RPMI8226 (cell line): ENCODE measurements at regions not wholly inside any gene's neighbourhood (a gene's known extent, or its start where the extent isn't known, plus 50 kb on each side); places are given as distances from the start of the nearest gene placed in this dataset.

ENCODE experiments used
- DNase-seq: peaks from one replicate; pipeline ENCODE4 v3.0.0-alpha.2; 2015

GRCh38 chr13:73222627-73223305, 164.0 kb downstream of the KLF5 start:
- DNase-seq = peak; percentile 17

GRCh38 chr13:73220966-73221720, 162.3 kb downstream of the KLF5 start:
- DNase-seq = peak; percentile 7

- no peak for DNase-seq
Measured at GRCh38 chr13:73218181-73218580, 159.4 kb downstream of the KLF5 start.

DNA sequence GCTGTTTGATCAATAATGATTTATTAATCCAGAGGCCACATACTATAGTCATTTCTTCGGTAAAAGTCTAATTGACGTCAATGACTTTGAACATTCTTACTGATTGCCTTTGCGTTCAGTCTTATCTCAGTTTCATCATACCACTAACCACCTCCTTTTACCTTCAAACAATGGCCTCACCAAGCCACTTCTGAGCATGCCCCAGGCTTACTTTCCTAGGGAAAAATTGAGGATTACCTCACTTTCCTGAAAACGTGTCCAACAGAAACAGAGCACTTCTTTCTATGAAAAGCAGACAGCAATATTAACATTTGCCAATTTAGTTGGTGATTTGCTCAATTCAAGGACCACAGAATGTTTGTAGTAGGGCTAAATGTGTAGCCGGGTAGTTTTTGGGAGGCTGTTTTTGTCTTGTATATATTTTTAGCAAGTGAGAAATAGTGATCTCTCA, 157.6 kb downstream of the KLF5 start:
- DNase-seq = no peak

DNA sequence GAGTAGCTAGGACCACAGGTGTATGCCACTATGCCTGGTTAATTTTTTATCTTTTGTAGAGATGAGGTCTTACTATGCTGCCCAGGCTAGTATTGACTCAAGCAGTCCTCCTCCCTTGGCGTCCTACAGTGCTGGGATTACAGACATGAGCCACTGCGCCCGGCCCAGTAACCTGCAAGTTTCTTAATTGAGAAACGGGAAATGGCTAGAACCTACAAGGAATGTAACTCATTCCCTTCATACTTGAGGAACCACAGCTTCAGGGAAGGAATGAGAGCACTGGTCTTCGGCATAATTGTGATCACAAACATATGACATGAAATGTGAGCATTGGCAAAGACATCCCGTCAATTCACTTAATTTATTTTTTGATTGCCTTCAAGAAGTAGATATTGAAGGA, 157.0 kb downstream of the KLF5 start:
- no peak for DNase-seq

- DNase-seq = no peak
Measured at GRCh38 chr13:73212482-73212881, 153.7 kb downstream of the KLF5 start.

- no peak for DNase-seq
Measured at GRCh38 chr13:73210218-73210883, 151.5 kb downstream of the KLF5 start.

- DNase-seq = no peak
Measured at GRCh38 chr13:73204952-73205351, 146.1 kb downstream of the KLF5 start.

- DNase-seq = no peak
Measured at GRCh38 chr13:73201626-73202025, 142.8 kb downstream of the KLF5 start.

DNA sequence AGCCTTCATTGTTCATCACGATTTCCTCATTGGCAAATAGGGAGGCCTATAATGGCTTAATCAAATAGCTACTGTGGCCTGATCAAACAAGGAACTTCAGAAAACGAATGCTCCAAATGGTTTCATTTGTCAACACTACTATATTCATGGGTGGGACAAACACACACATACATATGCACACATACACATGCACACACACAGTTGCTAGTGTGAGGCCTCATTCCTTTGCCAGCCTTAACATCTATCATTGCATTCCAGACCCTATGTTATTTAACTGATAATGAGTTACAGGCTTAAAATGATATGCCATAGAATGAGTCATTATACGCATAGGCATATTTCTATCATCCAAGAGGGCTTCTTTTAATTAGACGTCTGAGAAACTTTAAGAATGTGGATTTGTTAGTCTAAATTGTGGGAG, 140.2 kb downstream of the KLF5 start:
- no peak for DNase-seq

- DNase-seq = no peak
Measured at GRCh38 chr13:73195091-73195490, 136.3 kb downstream of the KLF5 start.

GRCh38 chr13:73194310-73194709, 135.5 kb downstream of the KLF5 start:
- DNase-seq = no peak

DNA sequence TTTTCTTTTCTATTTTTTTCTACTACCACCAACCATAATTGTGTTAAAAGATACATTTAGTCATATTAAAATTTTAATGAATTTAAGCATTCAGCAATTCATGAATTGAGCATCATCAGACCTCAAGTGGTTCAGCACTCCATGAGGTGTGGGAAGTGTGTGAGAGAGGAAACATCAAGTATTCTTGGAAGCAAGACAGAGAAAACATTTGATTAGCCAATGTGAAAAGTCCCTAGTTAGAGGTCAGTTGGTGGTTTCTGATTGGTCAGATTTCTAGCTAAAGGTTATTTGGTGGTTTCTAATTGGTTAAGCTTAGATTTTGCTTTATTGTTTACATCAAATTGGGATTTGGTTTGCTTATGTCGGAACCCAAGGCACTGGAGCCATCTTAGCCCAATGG, 134.7 kb downstream of the KLF5 start:
- no peak for DNase-seq

DNA sequence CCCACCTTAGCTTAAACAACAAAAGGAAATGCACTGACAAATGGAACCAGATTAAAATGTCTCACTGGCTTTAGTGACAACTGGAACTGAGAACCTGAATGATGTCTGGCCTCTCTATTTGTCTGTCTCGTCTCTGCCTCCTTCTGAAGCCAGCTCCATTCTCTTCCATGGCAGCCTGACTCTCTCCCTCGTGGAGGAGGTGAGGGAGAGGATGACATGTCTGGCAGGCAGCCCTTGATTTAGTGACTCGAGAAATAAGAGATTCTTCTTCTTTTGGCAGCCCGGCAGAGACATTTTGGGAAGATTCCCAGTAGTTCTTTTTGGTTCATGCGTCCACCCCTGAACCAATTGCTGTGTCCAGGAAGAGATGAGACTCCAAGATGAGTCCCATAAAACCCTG, 131.7 kb downstream of the KLF5 start:
- no peak for DNase-seq

DNA sequence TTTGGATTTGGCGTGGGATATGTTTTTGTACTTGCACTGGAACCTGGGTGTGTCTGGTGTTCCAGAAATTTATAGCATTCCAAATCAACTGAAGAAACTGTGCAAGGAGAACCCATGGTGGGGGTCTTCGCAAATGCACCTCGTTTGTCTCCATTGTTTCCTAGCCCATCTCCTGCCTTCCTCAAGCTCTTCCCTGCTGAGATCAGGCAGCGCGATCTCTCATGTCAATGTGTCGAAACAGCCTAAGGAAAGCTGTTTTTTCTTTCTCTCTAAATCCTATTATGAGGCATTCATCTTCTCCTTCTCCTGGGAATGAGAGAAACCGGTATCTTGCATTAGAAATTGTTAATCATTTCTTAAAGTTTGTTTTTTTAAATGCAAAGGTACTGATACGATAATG, 131.0 kb downstream of the KLF5 start:
- DNase-seq = no peak

DNA sequence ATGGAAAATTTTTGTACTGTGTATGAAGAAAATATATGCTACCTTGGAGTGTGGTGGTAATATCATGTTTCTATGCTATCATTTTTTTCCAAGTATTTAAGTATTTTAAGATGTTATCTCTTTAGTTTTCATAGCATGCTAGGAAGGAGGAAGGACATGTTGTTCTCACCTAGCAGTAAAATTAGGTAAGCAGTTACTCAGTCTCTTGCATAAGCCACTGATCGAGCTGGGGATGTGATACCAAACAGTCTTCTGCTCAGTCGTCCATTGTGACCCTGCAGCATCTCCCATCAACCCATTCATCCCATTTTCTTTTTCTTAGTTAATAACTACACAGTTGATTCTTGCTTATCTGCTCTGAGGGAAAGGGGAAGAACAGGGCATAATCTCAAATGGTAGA, 130.6 kb downstream of the KLF5 start:
- DNase-seq = no peak

- DNase-seq = no peak
Measured at GRCh38 chr13:73187106-73187505, 128.3 kb downstream of the KLF5 start.

DNA sequence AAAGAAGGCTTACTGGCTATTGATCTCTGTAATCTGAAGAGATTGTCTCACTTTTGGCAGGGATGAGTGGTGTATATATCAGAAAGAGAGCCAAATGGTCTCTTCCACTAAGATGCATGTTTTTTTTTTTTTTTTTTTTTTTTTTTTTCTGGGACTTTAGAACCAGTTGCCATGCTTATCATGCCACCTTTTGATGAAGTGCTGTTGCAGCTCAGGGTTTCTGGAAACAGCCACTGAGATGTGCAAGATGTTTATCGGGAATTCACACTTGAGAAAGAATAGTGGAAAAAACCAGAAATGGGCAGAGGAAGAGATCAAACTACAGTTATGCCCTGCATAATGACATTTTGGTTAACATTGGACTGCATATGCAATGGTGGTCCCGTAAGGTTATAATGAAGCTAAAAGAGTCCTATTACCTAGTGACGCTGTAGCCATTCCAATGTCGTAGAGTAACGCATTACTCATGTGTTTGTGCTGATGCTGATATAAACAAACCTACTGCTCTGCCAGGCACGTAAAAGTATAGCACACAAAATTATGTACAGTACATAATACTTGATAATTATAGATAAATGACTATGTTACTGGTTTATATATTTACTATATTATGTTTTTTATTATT, 121.0 kb downstream of the KLF5 start:
- no peak for DNase-seq

DNA sequence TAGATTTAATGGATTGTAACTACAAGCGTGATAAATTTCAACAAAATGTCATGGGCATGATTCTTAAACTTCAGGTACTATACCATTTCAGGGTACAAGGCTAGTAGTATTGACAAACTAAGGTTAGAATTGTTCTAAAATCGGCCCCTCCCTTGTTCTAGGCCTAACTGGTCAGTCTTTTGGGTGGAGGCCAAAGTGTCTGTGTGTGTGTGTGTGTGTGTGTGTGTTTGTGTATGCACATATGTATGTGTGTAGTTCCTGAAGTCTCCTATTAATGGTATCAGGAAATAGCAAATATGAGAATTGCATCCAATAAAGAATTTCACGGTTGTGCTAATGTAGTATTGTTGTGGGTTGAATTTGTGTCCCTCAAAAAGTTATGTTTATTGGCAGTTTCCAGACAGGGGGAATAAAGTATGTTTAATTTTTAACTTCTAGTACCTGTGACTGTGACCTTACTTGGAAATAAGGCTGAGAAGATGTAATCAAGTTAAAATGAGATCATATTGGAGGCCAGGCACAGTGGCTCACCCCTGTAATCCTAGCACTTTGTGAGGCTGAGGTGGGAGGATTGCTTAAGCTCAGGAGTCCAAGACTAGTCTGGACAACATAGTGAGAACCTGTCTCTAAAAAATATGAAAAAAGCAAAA, 119.2 kb downstream of the KLF5 start:
- DNase-seq = no peak

GRCh38 chr13:73177017-73177416, 118.2 kb downstream of the KLF5 start:
- no peak for DNase-seq

- DNase-seq = no peak
Measured at GRCh38 chr13:73174521-73175010, 115.8 kb downstream of the KLF5 start.

DNA sequence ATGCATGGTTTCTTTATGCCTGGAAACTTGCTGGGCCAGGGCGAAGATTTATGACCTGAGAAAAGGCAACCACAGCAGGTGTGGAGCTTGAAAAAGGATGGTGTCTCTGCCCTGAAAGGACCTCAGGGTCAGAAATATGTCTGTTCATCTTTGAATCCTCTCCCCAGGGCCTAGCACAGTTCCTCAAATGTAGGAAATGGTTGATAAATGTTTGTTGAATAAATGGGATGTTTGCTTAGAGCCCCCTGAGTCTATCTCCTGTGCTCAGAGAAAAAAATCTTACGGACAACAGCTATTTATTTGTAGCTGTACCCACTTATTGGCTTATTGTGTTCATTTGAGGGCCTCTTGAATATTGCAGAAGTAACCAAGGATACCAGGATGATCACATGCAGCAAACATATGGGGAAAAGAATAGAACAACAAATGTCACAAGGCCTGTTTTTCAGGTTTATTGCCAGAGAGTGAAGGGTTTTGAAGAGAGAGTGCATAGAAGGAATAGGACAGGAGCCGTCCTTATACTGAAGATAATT, 114.5 kb downstream of the KLF5 start:
- no peak for DNase-seq

- DNase-seq = no peak
Measured at GRCh38 chr13:73171926-73172325, 113.1 kb downstream of the KLF5 start.
